Neural cell (in vitro differentiated cells): ENCODE measurements at regions not wholly inside any gene's neighbourhood (a gene's known extent, or its start where the extent isn't known, plus 50 kb on each side); places are given as distances from the start of the nearest gene placed in this dataset.

Experiments used
- CTCF ChIP-seq: fragments of 450-650 bp; IDR thresholded peaks from 2 replicates; pipeline ENCODE4 v1.5.1; 2014; ENCODE audit warnings: antibody characterized with exemption, mild to moderate bottlenecking, moderate library complexity; ENCODE audit not compliant: poor library complexity, severe bottlenecking
- EZH2 ChIP-seq: fragments of 200-600, 300-800 bp; shearing (Covaris generic), sonication (generic); IDR thresholded peaks from 2 replicates; pipeline ENCODE4 v1.6.1; 2014; ENCODE audit warnings: antibody characterized with exemption, low read length, borderline replicate concordance, mild to moderate bottlenecking; ENCODE audit not compliant: insufficient read depth, poor library complexity, severe bottlenecking
- POLR2AphosphoS5 ChIP-seq: IDR thresholded peaks from 2 replicates; pipeline ENCODE4 v1.6.1; 2012

DNA sequence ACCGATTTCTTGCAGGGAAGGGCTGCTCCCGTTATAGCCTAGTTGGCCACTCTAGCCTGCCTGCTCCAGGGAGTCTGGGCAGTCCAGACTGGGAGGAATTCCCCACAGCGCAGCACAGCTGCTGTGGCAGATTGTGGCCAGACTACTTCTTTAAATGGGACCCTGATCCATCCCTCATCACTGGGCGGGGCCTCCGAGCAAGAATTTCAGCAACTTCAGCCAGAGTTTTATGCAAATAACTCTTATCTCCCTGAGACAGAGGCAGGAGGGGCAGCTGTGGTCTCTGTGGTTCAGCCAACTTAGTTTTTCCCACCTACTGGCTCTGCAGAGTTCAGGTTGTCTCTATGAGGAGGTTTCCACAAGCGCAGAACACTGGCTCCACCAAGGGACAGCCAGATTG is 1583.2 kb downstream of the SUCLG1 start:
- no peak for TF ChIP-seq CTCF
- TF ChIP-seq EZH2 = no peak
- no peak for TF ChIP-seq POLR2AphosphoS5
